IPS-20b (cell line): ENCODE measurements at regions not wholly inside any gene's neighbourhood (a gene's known extent, or its start where the extent isn't known, plus 50 kb on each side); places are given as distances from the start of the nearest gene placed in this dataset.
"Not testable (repeated sequence)": the region's sequence is repeated elsewhere in the genome, so short reads cannot be mapped to it uniquely, and the experiment has no call there.

Source experiments
- H3K27ac ChIP-seq: one replicate; pipeline ENCODE4 v1.5.1; 2013; ENCODE audit warnings: low read length
- H3K27me3 ChIP-seq: 2 replicates; pipeline ENCODE4 v1.6.1; 2013; ENCODE audit warnings: mild to moderate bottlenecking, low read length, inconsistent platforms; ENCODE audit not compliant: insufficient read depth
- H3K36me3 ChIP-seq: 2 replicates; pipeline ENCODE4 v1.6.1; 2013; ENCODE audit warnings: low read depth, mild to moderate bottlenecking, inconsistent platforms, low read length, moderate library complexity; ENCODE audit not compliant: insufficient read depth
- H3K4me1 ChIP-seq: 2 replicates; pipeline ENCODE4 v1.6.1; 2013; ENCODE audit warnings: mild to moderate bottlenecking, control low read depth, inconsistent platforms, low read length, moderate library complexity; ENCODE audit not compliant: insufficient read depth
- H3K4me3 ChIP-seq: 2 replicates; pipeline ENCODE4 v1.5.1; 2013; ENCODE audit warnings: mild to moderate bottlenecking, low read length, inconsistent platforms
- H3K9ac ChIP-seq: 2 replicates; pipeline ENCODE4 v1.6.1; 2013; ENCODE audit warnings: low read depth, mild to moderate bottlenecking, inconsistent platforms, low read length, moderate library complexity
- H3K9me3 ChIP-seq: 2 replicates; pipeline ENCODE4 v1.6.1; 2013; ENCODE audit warnings: mild to moderate bottlenecking, low read depth, low read length, inconsistent platforms; ENCODE audit not compliant: insufficient read depth

- no peak overlapping the region for H3K4me3 ChIP-seq
- no peak overlapping the region for H3K9ac ChIP-seq
- no peak overlapping the region for H3K27ac ChIP-seq
Measured at GRCh38 chr18:34942276-34942675, 98.9 kb upstream of the MAPRE2 start.

GRCh38 chr18:34942975-34943374 is 98.2 kb upstream of the MAPRE2 start:
- no peak overlapping the region for H3K4me3 ChIP-seq
- H3K9me3 ChIP-seq: no peaks in the 10 kb centered on the region
- H3K4me1 ChIP-seq: peaks cover 8% of the 10 kb centered on the region
- H3K27ac ChIP-seq: no peak overlapping the region
- no peak overlapping the region for H3K9ac ChIP-seq
- H3K27me3 ChIP-seq: no peaks in the 10 kb centered on the region
- H3K36me3 ChIP-seq: no peaks in the 10 kb centered on the region

More at GRCh38 chr18:34942276-34942675, 98.9 kb upstream of the MAPRE2 start:
- Histone ChIP-seq H3K4me1 (peaks cover 3% of the 10 kb centered on the region), H3K36me3 (no peaks in the 10 kb centered on the region), H3K27me3 (no peaks in the 10 kb centered on the region), H3K9me3 (no peaks in the 10 kb centered on the region)

GRCh38 chr18:34943587-34943986 is 97.6 kb upstream of the MAPRE2 start:
- no peaks in the 10 kb centered on the region for H3K9me3 ChIP-seq
- H3K36me3 ChIP-seq: no peaks in the 10 kb centered on the region
- H3K4me3 ChIP-seq: no peak overlapping the region
- no peak overlapping the region for H3K9ac ChIP-seq
- H3K27ac ChIP-seq: no peak overlapping the region
- no peaks in the 10 kb centered on the region for H3K27me3 ChIP-seq
- peaks cover 8% of the 10 kb centered on the region for H3K4me1 ChIP-seq

- Histone ChIP-seq H3K4me1 (peaks cover 5% of the 10 kb centered on the region), H3K4me3 (no peak overlapping the region), H3K9me3 (no peaks in the 10 kb centered on the region), H3K36me3 (no peaks in the 10 kb centered on the region), H3K27ac (no peak overlapping the region), H3K27me3 (no peaks in the 10 kb centered on the region), H3K9ac (no peak overlapping the region)
Measured at GRCh38 chr18:34947711-34948125, 93.5 kb upstream of the MAPRE2 start.

- H3K9ac ChIP-seq: no peak overlapping the region
- no peaks in the 10 kb centered on the region for H3K9me3 ChIP-seq
- peaks cover 5% of the 10 kb centered on the region for H3K4me1 ChIP-seq
- no peak overlapping the region for H3K27ac ChIP-seq
- no peaks in the 10 kb centered on the region for H3K27me3 ChIP-seq
- H3K4me3 ChIP-seq: no peak overlapping the region
- no peaks in the 10 kb centered on the region for H3K36me3 ChIP-seq
Measured at GRCh38 chr18:34951625-34952379, 89.4 kb upstream of the MAPRE2 start.

GRCh38 chr18:34953212-34953611 is 88.0 kb upstream of the MAPRE2 start:
- Histone ChIP-seq H3K9me3 (no peaks in the 10 kb centered on the region), H3K9ac (no peak overlapping the region), H3K36me3 (no peaks in the 10 kb centered on the region), H3K27me3 (no peaks in the 10 kb centered on the region), H3K27ac (no peak overlapping the region), H3K4me1 (0 out of 2 replicates have a peak, but pooled peaks cover 3% of the 10 kb centered on the region), H3K4me3 (no peak overlapping the region)

- not testable (repeated sequence) for H3K9ac ChIP-seq, H3K27ac ChIP-seq, H3K4me1 ChIP-seq, H3K27me3 ChIP-seq, H3K36me3 ChIP-seq, H3K9me3 ChIP-seq, H3K4me3 ChIP-seq
Measured at GRCh38 chr18:34955494-34955893, 85.7 kb upstream of the MAPRE2 start.

GRCh38 chr18:34956663-34957062 is 84.5 kb upstream of the MAPRE2 start:
- H3K4me3 ChIP-seq: no peak overlapping the region
- no peak overlapping the region for H3K27ac ChIP-seq
- H3K9me3 ChIP-seq: no peaks in the 10 kb centered on the region
- no peak overlapping the region for H3K9ac ChIP-seq
- H3K27me3 ChIP-seq: no peaks in the 10 kb centered on the region
- H3K36me3 ChIP-seq: no peaks in the 10 kb centered on the region
- H3K4me1 ChIP-seq: 0 out of 2 replicates have a peak, but pooled peaks cover 3% of the 10 kb centered on the region

- no peak overlapping the region for H3K4me3 ChIP-seq
- H3K9ac ChIP-seq: no peak overlapping the region
- no peaks in the 10 kb centered on the region for H3K9me3 ChIP-seq
- H3K4me1 ChIP-seq: 0 out of 2 replicates have a peak, but pooled peaks cover 3% of the 10 kb centered on the region
- no peaks in the 10 kb centered on the region for H3K36me3 ChIP-seq
- H3K27me3 ChIP-seq: no peaks in the 10 kb centered on the region
- H3K27ac ChIP-seq: no peak overlapping the region
Measured at GRCh38 chr18:34957119-34957863, 83.9 kb upstream of the MAPRE2 start.

- Histone ChIP-seq H3K36me3 (no peaks in the 10 kb centered on the region), H3K27ac (no peak overlapping the region), H3K9ac (no peak overlapping the region), H3K4me3 (no peak overlapping the region), H3K9me3 (no peaks in the 10 kb centered on the region), H3K27me3 (no peaks in the 10 kb centered on the region), H3K4me1 (0 out of 2 replicates have a peak, but pooled peaks cover 3% of the 10 kb centered on the region)
Measured at GRCh38 chr18:34957864-34958259, 83.4 kb upstream of the MAPRE2 start.

- no peak overlapping the region for H3K27ac ChIP-seq
- H3K36me3 ChIP-seq: no peaks in the 10 kb centered on the region
- H3K27me3 ChIP-seq: no peaks in the 10 kb centered on the region
Measured at GRCh38 chr18:34959211-34959829, 81.9 kb upstream of the MAPRE2 start.

More at GRCh38 chr18:34959211-34959829, 81.9 kb upstream of the MAPRE2 start:
- Histone ChIP-seq H3K9me3 (no peaks in the 10 kb centered on the region), H3K9ac (no peak overlapping the region), H3K4me1 (0 out of 2 replicates have a peak, but pooled peaks cover 3% of the 10 kb centered on the region), H3K4me3 (no peak overlapping the region)
